ENCODE measurements at regions not wholly inside any gene's neighbourhood (a gene's known extent, or its start where the extent isn't known, plus 50 kb on each side); places are given as distances from the start of the nearest gene placed in this dataset.

GRCh38 chr18:39419315-39419714, 1853.7 kb upstream of the CELF4 start:
- no peak overlapping the region for H3K4me3 ChIP-seq (ENCODE audit: low read depth, low read length)
- DNase-seq (ENCODE audit: low read depth): no peak
- TF ChIP-seq, protein P1, sequence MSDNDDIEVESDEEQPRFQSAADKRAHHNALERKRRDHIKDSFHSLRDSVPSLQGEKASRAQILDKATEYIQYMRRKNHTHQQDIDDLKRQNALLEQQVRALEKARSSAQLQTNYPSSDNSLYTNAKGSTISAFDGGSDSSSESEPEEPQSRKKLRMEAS (IDR thresholded peaks at IDR 0.05; ENCODE audit: low read depth, low read length): no peak
- TF ChIP-seq POLR2A (IDR thresholded peaks at IDR 0.05; ENCODE audit: extremely low read depth, insufficient read length) (no peak), MYC (IDR thresholded peaks at IDR 0.05; ENCODE audit: low read depth, low read length) (no peak)
- TF ChIP-seq, protein P2, sequence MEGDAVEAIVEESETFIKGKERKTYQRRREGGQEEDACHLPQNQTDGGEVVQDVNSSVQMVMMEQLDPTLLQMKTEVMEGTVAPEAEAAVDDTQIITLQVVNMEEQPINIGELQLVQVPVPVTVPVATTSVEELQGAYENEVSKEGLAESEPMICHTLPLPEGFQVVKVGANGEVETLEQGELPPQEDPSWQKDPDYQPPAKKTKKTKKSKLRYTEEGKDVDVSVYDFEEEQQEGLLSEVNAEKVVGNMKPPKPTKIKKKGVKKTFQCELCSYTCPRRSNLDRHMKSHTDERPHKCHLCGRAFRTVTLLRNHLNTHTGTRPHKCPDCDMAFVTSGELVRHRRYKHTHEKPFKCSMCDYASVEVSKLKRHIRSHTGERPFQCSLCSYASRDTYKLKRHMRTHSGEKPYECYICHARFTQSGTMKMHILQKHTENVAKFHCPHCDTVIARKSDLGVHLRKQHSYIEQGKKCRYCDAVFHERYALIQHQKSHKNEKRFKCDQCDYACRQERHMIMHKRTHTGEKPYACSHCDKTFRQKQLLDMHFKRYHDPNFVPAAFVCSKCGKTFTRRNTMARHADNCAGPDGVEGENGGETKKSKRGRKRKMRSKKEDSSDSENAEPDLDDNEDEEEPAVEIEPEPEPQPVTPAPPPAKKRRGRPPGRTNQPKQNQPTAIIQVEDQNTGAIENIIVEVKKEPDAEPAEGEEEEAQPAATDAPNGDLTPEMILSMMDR (IDR thresholded peaks at IDR 0.05; ENCODE audit: low read depth, low read length): no peak

GRCh38 chr18:39415471-39415870, 1849.9 kb upstream of the CELF4 start:
- TF ChIP-seq POLR2A (IDR thresholded peaks at IDR 0.05; ENCODE audit: extremely low read depth, insufficient read length): no peak
- TF ChIP-seq, protein P2 (IDR thresholded peaks at IDR 0.05; ENCODE audit: low read depth, low read length): no peak
- TF ChIP-seq, protein P1 (IDR thresholded peaks at IDR 0.05; ENCODE audit: low read depth, low read length): no peak
- no peak for TF ChIP-seq MYC (IDR thresholded peaks at IDR 0.05; ENCODE audit: low read depth, low read length)
- H3K4me3 ChIP-seq (ENCODE audit: low read depth, low read length): no peak overlapping the region
- DNase-seq (ENCODE audit: low read depth): no peak

- no peak for TF ChIP-seq POLR2A (IDR thresholded peaks at IDR 0.05; ENCODE audit: extremely low read depth, insufficient read length)
- DNase-seq (ENCODE audit: low read depth): no peak
- no peak overlapping the region for H3K4me3 ChIP-seq (ENCODE audit: low read depth, low read length)
These were observed 1848.6 kb upstream of the CELF4 start for GRCh38 chr18:39414009-39414700.

GRCh38 chr18:39406941-39407340, 1841.3 kb upstream of the CELF4 start:
- no peak for DNase-seq (ENCODE audit: low read depth)
- H3K4me3 ChIP-seq (ENCODE audit: low read depth, low read length): no peak overlapping the region
- TF ChIP-seq, protein P2 (IDR thresholded peaks at IDR 0.05; ENCODE audit: low read depth, low read length): no peak
- TF ChIP-seq MYC (IDR thresholded peaks at IDR 0.05; ENCODE audit: low read depth, low read length): no peak
- no peak for TF ChIP-seq POLR2A (IDR thresholded peaks at IDR 0.05; ENCODE audit: extremely low read depth, insufficient read length)
- TF ChIP-seq, protein P1 (IDR thresholded peaks at IDR 0.05; ENCODE audit: low read depth, low read length): no peak

DNA sequence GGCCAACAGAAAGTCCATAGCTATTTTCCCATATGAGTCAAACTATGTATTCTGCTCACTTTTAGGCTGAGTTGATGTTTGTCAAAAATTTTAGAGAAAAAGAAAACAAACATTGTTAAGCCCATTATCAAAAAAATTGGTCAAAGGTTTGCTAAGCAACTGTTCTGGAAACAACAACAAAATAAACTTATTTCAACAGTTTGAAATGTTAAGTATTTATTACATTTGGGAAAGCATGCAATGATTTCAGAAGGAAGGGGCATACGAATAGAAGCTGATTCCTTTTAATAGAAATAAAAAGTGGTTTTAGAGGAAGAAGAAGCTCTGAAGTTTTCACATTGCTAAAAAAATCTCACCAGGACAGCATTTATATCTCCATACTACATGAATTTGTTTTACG, 1837.5 kb upstream of the CELF4 start:
- TF ChIP-seq POLR2A (IDR thresholded peaks at IDR 0.05; ENCODE audit: extremely low read depth, insufficient read length): no peak
- TF ChIP-seq, protein P1 (IDR thresholded peaks at IDR 0.05; ENCODE audit: low read depth, low read length): no peak
- TF ChIP-seq MYC (IDR thresholded peaks at IDR 0.05; ENCODE audit: low read depth, low read length): no peak
- TF ChIP-seq, protein P2 (IDR thresholded peaks at IDR 0.05; ENCODE audit: low read depth, low read length): no peak
- DNase-seq (ENCODE audit: low read depth): no peak

DNA sequence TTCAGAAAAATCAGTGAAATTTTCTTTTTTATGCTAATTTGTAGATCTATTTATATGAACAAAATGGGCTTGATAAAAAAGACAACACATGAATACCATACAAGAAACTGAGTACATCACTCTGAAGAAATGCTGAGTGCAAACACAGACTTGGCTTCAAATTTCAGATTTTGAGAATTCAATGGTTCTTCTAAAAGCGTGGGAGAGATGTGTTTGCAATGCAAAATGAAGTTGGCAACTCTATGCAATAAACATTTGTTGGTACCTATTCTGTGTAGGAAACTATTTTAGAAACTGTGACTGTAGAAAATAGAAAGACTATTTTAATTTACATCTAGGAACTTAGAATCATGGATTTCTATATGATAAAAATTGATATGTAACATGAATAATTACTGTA, 1834.1 kb upstream of the CELF4 start:
- no peak for DNase-seq (ENCODE audit: low read depth)
- TF ChIP-seq, protein P1 (IDR thresholded peaks at IDR 0.05; ENCODE audit: low read depth, low read length): no peak
- TF ChIP-seq MYC (IDR thresholded peaks at IDR 0.05; ENCODE audit: low read depth, low read length) (no peak), POLR2A (IDR thresholded peaks at IDR 0.05; ENCODE audit: extremely low read depth, insufficient read length) (no peak)
- TF ChIP-seq, protein P2 (IDR thresholded peaks at IDR 0.05; ENCODE audit: low read depth, low read length): no peak
- no peak overlapping the region for H3K4me3 ChIP-seq (ENCODE audit: low read depth, low read length)

More for the DNA sequence above, 1837.5 kb upstream of the CELF4 start:
- H3K4me3 ChIP-seq (ENCODE audit: low read depth, low read length): no peak overlapping the region
